ENCODE measurements at regions not wholly inside any gene's neighbourhood (a gene's known extent, or its start where the extent isn't known, plus 50 kb on each side); places are given as distances from the start of the nearest gene placed in this dataset.
"Not testable (repeated sequence)": the region's sequence is repeated elsewhere in the genome, so short reads cannot be mapped to it uniquely, and the experiment has no call there.

DNA sequence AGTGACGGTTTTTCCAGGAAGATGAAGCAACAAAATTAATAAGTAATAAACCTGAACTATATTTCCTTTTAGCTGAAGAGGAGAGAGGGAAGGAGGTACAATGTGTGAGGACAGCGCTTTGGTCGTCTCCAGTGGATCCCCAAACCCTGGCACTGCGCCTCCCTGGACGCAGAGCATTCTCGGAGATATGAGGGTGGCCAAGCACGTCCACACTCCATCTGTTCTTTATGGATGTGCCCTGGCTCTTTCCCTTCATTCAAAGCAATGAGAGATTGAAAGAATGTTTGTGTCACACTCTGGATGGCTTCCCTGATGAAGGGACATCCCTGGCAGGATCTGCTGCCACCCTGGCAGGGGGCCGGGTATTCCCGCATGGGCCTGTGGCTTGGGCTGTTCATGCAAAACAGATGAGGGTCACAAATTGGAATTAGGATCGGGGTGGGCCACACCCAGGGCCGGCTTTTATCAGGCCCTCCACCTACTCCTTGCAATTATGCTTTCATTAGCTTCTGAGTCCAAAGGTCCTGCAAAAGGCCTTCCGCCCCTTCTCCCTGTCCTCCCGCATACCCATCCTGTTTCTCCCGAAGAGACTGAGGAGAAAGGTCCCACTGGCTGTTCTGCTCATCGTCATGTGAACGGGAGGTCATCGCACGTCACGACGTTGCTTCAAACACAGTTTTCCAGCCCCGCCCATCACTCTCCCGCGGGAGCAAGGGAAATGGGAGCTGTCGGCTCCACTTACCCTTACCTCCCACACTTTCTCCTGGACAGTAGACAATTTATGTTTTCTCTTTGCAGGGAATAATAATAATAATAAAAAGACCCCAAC, 286.1 kb upstream of the IRX4 start:
- DNase-seq (ENCODE audit: low read depth): no peak

- no peak for DNase-seq (ENCODE audit: low read depth)
Measured at GRCh38 chr5:2167671-2168070, 284.9 kb upstream of the IRX4 start.

DNA sequence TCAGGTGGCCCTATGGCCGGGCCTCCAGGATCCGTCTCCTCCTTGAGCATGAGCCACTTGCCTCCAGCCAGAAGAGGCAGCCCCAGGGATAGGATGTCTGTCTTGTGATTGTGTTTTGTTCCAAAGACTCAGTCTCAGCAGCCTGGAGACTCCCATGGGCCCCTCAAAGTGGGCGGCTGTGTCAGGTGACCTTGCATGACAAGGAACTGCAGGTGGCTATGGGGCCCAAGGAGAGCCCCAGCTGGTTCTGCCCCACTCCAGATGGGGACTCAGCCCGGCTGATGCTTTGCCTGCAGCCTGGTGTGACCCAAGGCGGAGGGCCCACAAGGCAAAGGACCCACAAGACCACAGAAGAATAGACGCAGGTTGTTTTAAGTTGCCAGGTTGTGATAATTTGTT, 284.3 kb upstream of the IRX4 start:
- no peak for DNase-seq (ENCODE audit: low read depth)

GRCh38 chr5:2166306-2166978, 283.7 kb upstream of the IRX4 start:
- no peak for DNase-seq (ENCODE audit: low read depth)

DNA sequence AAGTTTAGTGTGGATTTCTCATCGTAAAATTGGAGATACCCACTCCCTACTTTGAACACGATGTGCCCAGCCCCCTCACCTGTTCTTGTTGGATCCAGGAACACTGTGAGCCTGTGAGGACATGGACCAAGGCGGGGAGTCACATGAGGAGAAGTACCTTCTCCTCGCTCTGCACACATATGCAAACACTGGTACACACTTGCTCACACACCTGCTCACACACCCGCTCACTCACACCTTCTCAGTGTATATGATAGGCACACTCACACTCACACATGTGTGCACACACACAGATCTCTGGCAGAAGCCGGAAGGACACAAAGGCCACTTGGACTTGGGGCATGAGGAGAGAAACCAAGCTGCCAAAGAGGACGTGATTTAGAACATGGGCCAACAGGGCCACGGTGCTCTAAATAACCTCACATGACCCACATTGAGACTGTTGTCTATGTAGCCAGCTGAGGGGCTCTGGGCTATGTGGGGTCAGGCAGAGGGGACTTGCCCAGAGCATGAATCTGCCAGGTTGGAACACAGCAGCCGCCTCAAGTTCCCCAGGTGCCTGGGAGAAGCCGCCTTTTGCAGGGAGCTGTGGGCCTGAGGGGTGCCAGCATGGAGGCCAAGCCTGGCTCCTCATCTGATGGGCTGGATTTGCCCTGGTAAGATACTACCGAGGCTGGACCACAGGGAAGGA, 283.0 kb upstream of the IRX4 start:
- DNase-seq (ENCODE audit: low read depth): no peak

DNA sequence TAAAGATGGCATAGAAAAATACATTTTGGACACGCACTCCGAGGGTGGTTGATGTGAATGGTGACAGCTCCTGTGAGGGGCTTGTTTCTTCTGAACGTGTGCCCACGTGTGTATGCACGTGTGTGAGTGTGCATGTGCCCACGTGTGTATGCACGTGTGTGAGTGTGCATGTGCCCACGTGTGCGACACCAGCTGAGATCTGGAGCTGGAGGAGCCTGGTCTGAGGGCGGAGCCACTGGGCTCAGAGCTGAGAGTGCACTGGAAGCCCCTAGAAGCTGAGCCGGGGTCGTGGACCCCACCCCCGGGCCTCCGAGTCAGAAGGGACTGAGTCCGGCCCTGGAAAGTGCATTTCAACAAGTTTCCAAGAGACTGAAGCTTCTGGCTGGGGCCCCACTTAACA, 282.5 kb upstream of the IRX4 start:
- no peak for DNase-seq (ENCODE audit: low read depth)

DNA sequence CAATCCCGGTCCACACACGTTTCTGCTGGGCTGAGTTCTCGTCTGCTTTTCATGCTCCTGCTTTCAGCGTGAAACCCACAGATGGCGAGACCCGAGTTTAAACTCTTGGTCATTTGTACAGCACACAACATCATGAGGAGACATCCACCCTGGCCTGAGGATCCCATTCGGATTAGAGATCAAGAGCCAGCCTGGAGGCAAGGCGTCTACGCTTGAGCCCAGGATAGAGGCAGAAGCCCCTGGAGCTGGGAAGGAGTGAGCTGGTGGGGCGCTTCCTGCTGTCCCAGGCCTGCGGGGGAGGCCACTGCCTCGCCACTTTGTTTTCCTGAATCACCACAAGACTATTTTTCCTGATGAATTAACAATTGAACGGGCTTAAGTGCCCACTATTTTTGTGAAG, 281.9 kb upstream of the IRX4 start:
- no peak for DNase-seq (ENCODE audit: low read depth)

DNA sequence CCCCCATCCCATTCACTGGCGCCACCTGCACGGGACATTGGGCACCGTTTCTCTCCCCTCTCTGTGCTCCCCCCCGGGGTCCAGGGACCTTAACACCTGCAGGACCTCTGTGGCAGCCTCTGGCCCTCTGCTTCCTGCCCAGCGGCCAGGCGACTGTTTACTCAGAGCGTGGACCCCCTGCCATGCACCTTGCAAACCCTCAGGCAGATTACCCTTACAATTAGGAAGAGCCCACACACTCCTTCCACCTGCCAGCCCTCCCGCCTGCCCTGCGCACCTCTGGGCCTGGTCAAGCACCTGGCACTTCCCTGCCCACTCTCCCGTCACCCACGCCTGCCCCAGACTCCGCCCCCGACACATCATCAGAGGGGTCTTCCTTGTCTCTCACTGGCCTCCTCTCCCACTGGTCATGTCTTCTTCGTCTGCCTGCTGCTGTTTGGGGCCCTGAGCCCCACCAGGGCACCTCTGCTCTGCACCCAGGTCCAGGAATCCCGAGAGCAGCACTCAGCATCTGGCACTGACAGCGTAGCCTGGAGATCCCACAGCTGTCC, 281.3 kb upstream of the IRX4 start:
- no peak for DNase-seq (ENCODE audit: low read depth)

DNA sequence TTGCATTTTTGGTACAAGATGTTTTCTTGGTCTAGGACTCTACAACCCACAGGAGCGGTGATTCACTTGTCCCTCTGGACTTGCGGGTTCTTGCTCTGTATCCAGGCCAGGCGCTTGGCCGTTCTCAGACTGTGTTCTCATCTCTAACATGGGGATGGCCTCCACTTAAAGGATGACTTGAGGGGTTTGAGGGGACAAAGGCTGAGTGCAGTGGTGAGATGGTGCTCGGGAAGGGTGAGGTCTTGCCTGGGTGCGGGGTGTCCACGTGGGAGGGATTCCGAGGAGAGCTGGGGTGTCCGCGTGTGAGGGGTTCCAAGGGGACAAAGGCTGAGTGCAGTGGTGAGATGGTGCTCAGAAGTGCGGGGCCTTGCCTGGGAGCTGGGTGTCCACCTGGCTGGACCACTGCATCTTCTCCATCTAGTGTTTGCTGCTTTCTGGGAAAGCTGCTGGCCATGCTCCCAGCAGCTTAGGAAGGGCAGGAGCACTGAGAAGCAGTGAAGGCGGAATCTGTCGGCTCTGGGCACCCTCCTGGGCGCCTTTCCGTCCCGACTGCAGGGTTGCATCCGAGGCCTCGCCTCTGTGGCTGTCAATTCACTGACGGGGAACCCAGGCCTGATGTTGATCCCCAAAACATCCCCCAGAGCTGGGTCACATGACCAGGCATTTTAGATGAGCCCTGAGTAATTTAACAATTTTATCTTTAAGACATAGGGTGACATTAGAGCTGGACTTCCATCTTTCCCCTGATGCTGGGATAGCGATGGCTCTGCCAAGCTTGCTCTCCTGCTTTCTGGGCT, 280.5 kb upstream of the IRX4 start:
- DNase-seq (ENCODE audit: low read depth): no peak

DNA sequence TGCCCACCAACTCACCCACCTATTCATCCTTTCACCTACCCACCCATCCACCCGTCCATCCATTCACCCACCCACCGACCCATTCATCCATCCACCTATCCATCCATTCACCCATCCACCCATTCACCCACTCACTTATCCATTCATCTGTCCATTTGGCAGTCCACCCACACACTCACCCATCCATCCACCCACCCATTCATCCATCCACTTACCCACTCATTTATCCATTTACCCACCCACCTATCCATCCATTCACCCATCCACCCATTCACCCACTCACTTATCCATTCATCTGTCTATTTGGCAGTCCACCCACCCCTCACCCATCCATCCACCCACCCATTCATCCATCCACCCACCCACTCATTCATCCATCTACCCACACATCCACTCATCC, 278.1 kb upstream of the IRX4 start:
- DNase-seq (ENCODE audit: low read depth): no peak

GRCh38 chr5:2158767-2159166, 276.0 kb upstream of the IRX4 start:
- no peak for DNase-seq (ENCODE audit: low read depth)

GRCh38 chr5:2158109-2158508, 275.4 kb upstream of the IRX4 start:
- DNase-seq (ENCODE audit: low read depth): no peak

DNA sequence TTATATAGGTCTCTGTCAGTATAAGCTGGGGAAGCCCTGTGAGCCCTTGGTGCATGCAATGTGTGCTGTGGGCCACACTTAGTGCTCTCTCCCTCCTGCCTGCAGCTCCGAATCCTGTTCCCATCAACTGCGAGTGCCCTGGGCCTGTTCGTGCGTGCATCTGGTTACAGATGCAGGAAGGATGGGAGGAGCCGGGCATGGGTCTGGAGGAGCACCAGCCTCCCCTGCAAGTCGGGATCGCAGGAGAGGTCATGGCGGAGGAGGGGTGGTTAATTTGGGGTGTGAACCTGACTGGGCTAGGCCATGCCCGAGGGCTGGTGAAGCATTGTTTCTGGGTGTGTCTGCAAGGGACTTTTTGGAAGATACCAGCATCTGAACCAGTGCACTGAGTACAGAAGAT, 274.6 kb upstream of the IRX4 start:
- no peak for DNase-seq (ENCODE audit: low read depth)

GRCh38 chr5:2156358-2157059, 273.8 kb upstream of the IRX4 start:
- no peak for DNase-seq (ENCODE audit: low read depth)

DNA sequence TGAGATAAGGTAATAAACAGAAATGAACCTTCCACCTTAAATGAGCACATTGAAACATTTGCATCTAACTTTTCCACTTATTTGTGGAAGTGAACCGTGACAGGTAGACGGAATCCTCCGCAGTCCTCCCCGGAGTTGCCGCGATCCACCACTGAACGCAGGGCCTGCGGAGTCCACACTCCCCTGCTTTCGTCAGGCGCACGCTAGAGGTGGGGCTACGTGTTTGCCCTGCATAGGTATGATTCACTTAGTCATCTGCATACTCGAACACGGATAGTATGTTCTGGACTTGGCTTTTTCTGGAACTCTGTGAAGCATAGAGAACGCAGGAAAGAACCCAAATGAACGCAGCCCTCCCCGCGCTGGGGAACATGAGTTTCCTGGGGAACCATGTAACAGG, 272.8 kb upstream of the IRX4 start:
- DNase-seq (ENCODE audit: low read depth): no peak

DNA sequence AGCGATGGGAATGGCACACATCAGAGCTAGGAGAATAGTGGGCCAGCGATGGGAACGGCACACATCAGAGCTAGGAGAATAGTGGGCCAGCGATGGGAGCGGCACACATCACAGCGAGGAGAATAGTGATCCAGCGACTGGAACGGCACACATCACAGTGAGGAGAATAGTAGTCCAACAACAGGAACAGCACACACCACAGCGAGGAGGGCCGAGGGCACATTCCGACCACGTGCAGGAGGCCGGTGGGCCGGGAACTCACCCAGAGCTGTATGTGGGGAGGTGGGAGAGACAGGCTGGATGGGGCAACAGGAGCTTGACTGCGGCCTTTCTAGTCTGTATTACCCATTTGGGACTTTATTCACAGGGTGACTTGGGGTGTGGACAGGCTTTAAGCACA, 271.1 kb upstream of the IRX4 start:
- DNase-seq (ENCODE audit: low read depth): no peak

- DNase-seq (ENCODE audit: low read depth): no peak
Measured at GRCh38 chr5:2153350-2153749, 270.6 kb upstream of the IRX4 start.

DNA sequence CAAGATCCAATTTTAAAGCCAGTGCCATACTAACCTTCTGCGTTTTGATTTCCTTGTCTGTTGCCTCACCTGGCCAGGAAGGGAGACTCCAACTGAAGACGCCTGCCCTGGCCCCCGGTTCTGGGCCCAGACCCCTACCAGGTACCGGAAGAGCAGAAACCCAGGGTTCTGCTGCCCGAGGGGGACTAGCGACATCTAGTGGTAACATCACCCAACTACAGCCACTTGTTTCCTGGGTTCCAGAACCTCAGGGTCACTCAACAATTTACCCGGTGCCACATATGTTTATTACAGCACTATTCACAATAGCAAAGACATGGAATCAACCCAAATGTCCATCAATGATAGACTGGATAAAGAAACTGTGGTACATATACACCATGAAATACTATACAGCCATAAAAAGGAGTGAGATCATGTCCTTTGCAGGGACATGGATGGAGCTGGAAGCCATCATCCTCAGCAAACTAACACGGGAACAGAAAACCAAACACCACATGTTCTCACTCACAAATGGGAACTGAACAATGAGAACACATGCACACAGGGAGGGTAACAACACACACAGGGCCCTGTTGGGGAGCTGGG, 268.7 kb upstream of the IRX4 start:
- not testable (repeated sequence) for DNase-seq (ENCODE audit: low read depth)

DNA sequence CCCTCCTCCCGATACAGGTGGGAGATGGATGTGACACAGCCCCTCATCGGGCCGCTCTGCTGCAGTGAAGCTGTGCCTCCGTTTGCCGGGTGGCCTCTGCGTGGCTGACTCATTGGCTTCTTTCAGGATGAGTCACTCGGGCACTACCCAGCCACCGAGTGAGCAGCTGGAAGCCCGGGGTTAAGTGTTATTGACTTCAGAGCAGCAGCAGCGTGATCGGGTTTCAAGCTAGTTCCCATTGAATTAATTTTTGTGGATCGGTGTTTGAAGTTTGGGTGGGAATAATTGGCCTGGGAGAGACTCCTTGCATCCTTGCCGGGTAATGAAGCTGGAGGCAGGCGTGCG, 266.4 kb upstream of the IRX4 start:
- DNase-seq (ENCODE audit: low read depth): no peak

DNA sequence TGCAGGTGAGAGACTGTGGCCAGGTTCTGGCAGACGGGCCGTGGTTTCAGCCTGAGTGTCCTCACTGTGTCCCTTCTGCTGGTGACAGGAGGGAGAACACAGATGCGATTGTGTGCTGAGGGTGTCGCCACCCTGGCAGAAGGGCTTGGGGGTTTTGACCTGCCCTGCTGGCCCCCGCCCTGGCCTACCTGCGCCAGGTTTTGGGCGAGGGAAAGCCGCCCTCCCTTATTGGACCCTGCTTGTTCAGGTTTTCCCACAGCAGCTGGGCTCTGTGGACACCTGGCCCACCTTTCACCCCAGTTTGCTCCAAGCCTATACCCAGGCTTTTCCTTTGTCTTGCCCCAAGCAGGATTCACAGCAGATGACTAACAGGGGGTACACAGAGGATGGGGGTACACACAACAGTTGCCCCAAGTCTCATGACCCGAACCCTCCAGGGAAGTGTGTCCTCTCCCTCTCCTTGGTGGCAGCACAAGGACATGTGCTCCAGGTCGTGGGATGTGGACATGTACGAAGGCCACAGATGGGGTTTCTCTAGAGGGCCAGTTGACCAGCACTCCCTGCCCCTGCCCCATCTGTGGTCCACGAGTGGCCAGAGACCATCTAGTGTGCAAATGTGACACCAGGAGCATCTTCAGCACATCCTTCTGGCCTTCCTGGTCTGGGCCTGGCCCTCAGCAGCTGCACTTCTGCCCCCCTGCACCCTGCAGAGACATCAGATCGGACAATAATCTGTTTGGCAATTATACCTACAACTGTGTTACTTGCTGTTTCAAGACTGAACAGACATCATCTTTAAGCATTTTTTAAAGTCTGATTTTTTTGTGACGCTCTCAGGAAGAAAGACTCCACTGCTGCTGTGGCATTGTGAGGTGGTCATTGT, 265.8 kb upstream of the IRX4 start:
- DNase-seq (ENCODE audit: low read depth): no peak

Data from fibroblast of the conjunctiva (primary cell).